IPS-18c (cell line): ENCODE measurements at regions not wholly inside any gene's neighbourhood (a gene's known extent, or its start where the extent isn't known, plus 50 kb on each side); places are given as distances from the start of the nearest gene placed in this dataset.

ENCODE experiments used
- H3K4me3 ChIP-seq: 2 replicates; pipeline ENCODE4 v1.7.0; 2013; ENCODE audit warnings: low read depth, mild to moderate bottlenecking, low read length, moderate library complexity; ENCODE audit not compliant: insufficient read depth
- H3K9me3 ChIP-seq: one replicate; pipeline ENCODE4 v1.6.1; 2013; ENCODE audit warnings: mild to moderate bottlenecking, low read length, moderate library complexity; ENCODE audit not compliant: control insufficient read depth, insufficient read depth

DNA sequence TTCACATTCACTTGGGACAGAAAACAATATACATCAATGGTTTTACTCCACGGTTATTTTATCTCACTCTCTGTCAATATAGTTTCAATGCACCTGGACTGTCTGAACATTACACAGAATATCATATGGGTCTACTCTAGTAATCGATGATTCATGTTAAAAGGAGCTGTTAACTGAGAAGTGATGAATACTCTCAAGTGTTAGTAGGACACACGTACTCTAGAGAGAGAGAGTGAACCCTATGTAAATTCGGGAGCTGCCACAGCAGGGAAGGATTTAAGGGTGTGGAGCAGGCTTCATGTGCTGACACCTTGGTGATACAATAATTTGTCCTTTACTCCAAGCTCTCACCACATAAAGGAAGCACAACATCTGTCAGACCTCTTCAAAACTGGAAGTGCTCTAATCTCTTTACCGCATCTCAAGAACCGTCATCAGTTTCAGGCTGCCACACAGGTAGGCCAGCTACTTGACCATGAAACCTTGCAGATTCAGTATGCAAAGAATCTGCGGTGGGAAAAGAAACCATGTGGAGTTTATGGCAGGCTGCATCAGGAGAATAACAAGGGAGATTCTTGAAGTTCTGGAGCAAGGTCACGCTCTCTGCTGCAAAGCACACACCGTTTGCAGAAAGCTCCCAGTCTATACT lies 199.2 kb upstream of the TMC3 start:
- Histone ChIP-seq H3K4me3 (no peak overlapping the region), H3K9me3 (no peaks in the 10 kb centered on the region)

DNA sequence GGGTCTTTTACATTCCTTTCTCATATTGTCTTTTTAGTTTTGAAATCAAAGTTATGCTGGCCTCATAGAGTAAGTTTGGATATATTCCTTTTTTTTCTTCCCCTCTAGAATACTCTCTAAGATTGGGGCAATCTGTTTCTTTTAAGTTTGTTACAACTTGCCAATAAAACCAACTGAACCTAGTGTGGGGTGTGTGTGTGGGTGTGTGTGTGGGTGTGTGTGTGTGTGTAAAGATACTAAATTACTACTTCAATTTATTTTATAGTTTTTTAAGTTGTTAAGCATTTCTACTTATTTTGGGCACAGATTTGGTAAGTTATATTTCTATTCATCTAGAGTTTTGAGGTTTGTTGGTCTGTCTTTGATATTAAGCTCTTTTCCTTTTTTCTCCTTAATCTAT lies 198.2 kb upstream of the TMC3 start:
- Histone ChIP-seq H3K9me3 (no peaks in the 10 kb centered on the region), H3K4me3 (no peak overlapping the region)

DNA sequence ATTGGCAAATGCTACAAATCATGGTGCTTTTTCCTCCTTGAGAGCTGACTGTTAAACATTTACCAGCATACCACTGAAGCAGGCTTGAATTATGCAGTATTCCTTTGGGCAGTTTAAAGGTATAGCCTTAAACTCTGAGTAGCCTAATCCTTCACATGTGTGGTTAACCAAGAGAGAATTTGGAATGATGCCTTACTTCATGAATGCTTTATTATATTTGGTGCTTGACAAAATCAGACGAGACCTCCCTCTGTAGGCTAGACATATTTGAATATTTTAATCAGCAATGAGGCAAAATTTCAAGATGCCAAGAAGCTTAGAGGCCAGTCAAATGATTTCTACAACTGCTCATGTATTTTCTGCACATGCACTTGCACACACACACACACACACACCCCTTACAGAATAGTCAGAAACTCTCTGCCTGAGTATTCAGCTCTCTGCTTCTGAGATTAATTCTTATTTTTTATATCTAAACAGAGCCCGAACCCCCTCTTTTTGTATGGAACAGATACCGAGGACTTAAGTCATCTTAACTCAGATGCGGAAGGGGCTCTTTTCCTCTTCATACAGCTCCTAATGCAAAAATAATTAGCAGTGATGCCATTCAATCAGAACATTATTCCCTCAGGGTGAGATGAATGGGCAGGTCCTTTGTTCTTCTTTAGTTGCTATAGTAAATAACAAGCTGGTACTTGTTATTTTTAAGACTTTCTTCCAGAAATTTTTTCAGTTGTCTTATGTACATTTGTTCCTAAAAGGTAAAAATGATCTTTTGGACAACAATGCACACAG lies 195.5 kb upstream of the TMC3 start:
- H3K4me3 ChIP-seq = no peak overlapping the region

DNA sequence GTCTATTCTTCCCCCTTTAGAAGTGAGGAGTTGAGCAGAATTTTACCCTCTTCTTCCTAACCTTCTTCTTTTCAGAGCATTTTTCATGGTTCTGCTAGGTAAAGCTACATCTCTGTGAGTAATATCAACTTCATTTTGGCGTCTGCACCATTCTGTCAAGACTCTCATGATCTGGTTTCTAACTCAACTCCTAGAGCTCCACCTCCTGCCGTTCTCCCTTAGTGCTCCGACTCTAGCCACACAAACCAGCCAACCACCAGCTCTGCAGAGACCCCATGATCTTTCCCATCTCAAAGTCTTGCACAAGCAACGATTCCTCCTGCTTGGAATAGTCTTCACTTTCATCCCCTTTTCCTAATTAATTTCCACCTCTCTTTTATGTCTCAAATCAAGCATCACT lies 193.9 kb upstream of the TMC3 start:
- Histone ChIP-seq H3K4me3 (no peak overlapping the region), H3K9me3 (no peaks in the 10 kb centered on the region)

More for the DNA sequence above, 195.5 kb upstream of the TMC3 start:
- no peaks in the 10 kb centered on the region for H3K9me3 ChIP-seq

DNA sequence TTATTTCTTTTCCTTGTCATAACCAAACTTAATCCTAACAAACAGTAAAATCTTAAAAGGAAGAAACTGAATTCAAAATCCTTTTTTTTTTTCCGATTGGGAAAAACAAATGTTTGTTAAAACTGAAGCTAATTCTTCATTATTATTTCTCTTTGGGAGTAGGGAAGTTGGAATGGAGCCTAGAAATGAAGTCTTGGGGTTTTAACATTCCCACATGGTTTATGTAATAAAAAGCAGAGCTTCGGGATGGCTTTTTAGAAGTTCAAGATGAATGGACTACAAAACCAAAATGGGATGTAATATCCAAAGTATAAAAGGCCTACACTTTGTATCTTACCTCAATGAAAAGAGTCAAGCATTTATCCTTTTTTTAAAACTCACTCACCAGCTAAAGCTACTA lies 189.0 kb upstream of the TMC3 start:
- no peaks in the 10 kb centered on the region for H3K9me3 ChIP-seq
- no peak overlapping the region for H3K4me3 ChIP-seq

DNA sequence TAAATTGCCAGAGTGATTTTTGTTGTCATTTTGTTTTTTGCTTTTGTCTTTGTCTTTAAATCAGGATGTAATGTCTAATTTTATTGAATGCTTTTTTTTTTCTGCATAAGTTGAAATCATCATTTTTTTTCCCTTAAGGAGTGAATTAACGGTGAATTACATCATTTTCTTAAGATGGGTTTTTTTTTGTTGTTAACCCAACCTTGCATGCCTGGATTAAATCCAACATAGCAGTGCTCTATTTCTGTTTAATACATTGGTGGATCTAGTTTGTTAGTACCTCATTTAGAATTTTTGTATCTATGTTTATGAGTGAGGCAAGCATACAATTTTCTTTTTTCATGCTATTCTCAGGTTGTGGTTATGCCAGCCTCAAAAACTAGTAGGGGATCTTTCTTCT lies 186.4 kb upstream of the TMC3 start:
- H3K4me3 ChIP-seq = no peak overlapping the region
- H3K9me3 ChIP-seq = no peaks in the 10 kb centered on the region

DNA sequence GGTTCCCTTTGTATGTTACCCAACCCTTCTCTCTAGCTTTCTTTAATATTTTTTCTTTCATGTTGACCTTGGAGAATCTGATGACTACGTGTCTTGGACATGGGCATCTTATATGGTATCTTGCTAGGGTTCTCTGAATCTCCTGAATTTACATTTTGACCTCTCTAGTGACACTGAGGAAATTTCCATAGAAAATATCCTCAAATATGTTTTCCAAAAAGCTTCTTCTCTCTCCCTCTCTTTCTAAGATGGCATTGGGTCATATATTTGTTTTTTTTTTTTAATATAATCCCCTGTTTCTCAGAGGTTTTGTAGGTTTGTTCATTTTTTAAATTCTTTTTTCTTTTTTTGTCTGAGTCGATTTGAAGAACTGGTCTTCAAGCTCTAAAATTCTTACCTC lies 184.0 kb upstream of the TMC3 start:
- H3K4me3 ChIP-seq = no peak overlapping the region
- no peaks in the 10 kb centered on the region for H3K9me3 ChIP-seq

DNA sequence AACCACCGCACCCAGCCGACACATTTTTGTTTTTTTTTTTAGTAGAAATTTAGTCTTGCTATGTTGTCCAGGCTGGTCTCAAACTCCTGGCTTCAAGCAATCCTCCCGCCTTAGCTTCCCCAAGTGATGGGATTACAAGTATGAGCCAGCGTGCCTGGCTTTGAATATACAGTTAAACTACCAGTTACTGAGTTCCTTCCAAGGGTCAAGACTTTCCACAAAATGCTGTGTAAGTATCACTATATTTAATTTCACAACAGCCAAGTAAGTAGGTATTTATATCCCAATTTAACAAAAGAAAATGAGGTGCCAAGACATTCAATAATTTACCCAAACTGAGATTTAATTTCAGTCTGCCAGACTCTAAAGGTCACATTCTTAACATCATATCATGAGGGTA lies 181.3 kb upstream of the TMC3 start:
- Histone ChIP-seq H3K9me3 (no peaks in the 10 kb centered on the region), H3K4me3 (no peak overlapping the region)

DNA sequence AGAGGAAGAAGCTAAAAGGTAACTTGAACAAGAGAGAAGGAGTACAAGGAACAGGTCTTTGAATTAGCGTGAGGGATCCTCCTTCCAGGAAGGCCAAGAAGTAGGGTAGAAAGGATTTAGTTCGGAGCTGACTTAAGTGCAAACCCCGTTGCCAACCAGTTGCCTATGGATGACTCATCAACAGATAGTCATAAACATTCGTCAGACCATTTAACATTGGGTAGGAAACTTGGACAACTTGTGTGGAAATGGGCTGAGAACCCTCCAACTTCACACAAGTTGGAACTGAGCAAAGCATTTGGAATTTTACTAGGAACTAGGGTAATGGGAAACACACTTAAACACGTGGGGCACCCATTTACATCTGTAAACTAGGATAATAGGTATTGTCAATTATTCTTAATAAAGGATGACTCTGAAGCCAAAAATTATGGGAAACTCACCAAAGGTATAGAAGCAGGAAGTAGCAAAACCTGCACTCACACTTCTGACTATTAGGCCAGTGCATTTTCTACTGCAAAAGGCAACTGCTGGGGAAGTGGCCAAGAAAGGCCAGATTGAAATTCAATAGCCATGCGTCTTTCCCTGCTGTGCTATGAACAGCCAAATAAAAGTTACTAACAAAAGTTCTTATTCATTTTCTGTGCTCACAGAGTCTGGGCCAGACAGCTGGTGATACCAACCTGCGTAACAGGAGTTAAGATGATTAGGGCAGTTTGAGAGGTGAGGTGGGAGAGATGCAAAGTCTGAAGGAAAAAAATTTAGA lies 174.5 kb upstream of the TMC3 start:
- no peaks in the 10 kb centered on the region for H3K9me3 ChIP-seq
- H3K4me3 ChIP-seq = no peak overlapping the region

DNA sequence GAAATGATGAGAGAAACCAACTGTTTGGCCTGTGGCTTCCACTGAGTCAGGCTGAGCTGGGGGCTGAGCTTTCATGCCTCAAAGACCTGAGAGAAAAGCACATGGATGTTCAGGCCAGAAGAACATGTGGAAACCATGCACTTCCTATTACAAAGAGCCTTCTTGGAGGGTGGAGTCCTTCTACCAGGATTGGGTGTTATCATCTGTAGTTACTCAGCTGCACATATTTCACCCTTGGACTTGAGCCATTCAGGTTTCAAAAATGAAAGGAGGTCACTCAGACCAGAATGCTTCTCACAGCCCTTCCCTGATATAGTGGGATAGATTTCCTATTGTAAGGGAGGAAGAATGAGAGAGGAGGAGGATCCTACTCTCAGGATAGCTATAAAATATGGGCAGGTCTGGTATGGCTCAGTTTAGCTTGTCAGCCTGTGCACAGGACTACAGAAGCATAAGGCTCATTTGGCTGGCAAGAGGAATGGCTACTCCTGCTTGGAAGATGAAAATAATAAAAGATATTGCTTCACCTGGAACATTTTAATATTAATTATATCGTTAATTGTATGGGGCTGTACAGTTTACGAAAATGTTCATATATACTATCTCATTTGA lies 173.6 kb upstream of the TMC3 start:
- Histone ChIP-seq H3K9me3 (no peaks in the 10 kb centered on the region), H3K4me3 (no peak overlapping the region)

DNA sequence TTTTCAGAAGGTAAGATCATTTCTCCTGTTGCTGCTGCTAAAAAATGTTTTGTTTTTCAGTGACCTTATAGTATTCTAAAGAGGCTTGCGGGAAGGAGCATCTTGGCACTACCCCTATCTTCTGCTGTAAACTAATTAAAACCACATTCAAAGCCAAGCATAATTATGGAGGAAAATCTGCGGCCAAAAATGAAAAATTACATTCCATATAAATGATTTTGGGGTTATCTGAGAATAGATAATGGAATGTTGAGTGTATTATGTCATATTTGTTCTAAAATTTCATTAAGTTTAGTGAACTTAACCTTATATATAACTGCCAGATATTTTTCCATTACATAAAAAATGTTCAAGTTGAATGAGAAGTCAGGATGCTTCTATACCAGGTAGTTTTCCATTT lies 170.4 kb upstream of the TMC3 start:
- Histone ChIP-seq H3K9me3 (no peaks in the 10 kb centered on the region), H3K4me3 (no peak overlapping the region)

DNA sequence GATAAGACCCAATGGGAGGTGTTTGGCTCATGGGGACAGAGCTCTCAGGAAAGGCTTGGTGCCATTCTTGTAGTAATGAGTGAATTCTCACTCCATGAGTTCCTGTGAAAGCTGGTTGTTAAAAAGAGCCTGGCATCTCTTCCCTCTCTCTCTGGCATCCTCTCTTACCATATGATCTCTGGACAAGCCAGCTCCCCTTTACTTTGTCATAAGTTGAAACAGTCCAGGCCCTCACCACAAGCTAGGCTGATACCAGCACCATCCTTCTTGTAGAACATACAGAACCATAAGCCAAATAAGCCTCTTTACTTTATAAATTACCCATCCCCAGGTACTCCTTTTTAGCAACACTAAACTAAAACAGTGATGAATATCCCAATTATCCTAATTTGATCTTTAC lies 166.9 kb upstream of the TMC3 start:
- no peaks in the 10 kb centered on the region for H3K9me3 ChIP-seq
- no peak overlapping the region for H3K4me3 ChIP-seq

DNA sequence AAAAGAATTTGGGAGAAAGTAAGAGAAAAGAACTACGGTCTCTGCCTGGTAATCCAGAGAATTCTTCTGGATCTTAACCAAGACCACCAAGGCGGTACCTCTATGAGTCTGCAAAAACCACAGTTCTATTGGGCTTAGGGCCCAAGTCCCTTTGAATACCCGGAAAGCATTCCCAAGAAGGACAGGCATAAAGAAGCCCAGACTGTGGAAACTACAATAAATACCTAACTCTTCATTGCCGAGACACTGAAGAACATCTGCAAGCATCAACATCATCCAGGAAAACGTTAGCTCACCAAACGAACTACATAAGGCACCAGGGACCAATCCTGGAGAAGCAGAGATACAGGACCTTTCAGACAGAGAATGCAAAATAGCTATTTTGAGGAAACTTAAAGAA lies 162.3 kb upstream of the TMC3 start:
- H3K4me3 ChIP-seq = no peak overlapping the region
- no peaks in the 10 kb centered on the region for H3K9me3 ChIP-seq

DNA sequence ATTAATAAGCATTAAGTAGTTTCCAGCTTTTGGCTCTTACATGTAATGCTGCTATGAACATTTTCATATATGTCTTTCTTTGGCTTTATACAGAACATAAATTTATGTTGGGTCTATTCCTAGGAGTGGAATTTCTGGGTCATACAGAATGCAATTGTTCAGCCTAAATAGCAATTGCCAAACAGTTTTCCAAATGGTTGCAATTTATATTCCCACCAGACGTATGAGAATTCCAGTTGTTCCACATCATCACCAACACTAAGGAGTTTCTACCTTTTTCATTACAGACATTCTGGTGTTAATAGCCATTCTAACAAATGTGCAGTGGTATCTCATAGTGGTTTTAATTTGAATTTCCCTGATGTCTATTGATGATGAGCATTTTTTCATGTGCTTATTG lies 160.1 kb upstream of the TMC3 start:
- Histone ChIP-seq H3K4me3 (no peak overlapping the region), H3K9me3 (no peaks in the 10 kb centered on the region)

DNA sequence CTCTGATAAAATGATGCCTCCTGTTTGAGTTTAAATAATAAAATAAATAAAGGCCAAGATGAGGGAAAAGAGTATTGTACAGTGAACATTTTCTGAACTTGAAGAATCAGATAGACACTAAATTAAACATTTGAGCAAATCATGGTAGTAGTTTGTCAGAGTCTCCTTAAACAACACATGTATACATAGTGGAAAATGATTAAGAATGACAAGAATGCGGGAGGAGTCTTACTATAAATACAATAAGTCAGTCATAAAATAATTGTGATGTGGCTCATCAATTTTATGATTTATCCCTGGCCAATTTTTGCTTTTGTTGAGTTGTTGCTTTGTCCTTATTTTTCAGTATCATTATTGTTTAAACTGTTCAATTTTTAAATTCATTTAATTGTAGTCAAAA lies 158.0 kb upstream of the TMC3 start:
- H3K9me3 ChIP-seq = no peaks in the 10 kb centered on the region
- no peak overlapping the region for H3K4me3 ChIP-seq

DNA sequence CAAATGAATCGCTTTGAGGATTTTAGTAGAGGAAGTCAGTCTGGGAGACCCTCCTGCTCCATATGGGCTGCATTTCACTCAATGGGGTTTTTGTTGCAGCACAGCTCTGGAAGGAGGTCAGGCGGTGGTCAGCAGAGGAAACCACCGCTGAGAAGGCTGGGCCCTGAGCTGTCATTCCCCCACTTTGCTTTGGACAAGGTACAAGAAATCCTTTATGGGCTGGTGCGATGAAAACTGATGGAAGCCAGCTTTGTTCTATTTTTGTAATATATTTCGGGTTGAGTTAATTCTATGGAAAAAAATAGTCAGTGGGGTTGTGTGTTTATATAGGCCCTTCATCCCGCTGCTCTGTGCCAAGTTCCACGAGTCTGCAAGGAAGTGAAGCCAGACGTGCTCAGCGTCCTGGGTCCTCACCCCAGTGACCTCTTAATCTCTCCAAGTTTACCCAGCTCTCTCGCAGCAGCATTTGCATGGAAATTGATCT lies 157.1 kb upstream of the TMC3 start:
- Histone ChIP-seq H3K4me3 (no peak overlapping the region), H3K9me3 (no peaks in the 10 kb centered on the region)

DNA sequence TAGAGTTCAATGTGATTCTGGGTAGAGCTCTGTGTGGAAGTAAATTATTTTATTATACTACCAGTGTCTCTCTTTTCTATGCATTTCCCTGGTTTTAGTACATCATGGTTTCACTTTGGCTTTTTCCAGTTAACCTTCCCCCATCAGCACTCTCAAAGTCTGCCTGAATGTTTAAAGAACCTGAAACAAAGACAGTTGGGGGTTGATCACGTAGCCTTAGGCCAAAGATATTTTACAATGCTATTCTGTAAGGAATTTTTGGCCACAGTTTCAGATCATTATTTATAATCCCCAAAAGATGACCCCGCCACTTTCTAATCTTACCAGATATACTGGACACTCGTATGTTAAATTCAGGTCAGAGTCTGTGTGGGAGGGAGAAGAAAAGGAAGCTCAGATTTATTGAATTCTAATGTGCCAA lies 156.3 kb upstream of the TMC3 start:
- Histone ChIP-seq H3K9me3 (no peaks in the 10 kb centered on the region), H3K4me3 (no peak overlapping the region; the same call in 1 of the 2 replicates)

DNA sequence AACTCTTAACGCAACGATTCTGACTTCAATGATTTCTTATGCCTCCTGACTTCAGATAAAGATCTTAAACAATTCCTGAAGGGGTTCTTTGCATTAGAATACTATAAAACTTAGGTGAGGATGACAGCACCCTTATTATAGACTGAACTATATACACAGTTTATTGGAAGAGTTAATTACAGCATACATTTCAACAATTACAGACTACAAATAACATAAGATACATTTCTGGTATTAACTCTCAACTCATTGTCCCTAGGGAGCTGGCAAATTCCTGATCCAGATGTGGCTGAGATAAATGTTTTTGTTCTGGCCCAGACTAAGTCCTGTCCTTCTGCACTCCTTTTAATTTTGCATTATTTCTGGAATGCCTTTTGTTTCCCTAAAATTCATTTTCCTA lies 155.5 kb upstream of the TMC3 start:
- no peaks in the 10 kb centered on the region for H3K9me3 ChIP-seq
- no peak overlapping the region for H3K4me3 ChIP-seq
